IMR-90 (cell line): ENCODE measurements at regions not wholly inside any gene's neighbourhood (a gene's known extent, or its start where the extent isn't known, plus 50 kb on each side); places are given as distances from the start of the nearest gene placed in this dataset.

Experiments used
- ATAC-seq: fragments of 200-7000 bp; cut with Tn5 transposase; 2 replicates; pipeline ENCODE4 v1.9.1; 2020; ENCODE audit warnings: low read depth, mild to moderate bottlenecking, moderate library complexity
- BruUV-seq: library from RNA; stranded (reverse); fragments of 400-500 nt; replicated peaks from 2 replicates; lab custom pipeline; 2021; lab: Mats Ljungman, UMichigan
- CTCF ChIA-PET: fragments of 300-600 bp; formaldehyde crosslinking; extraction: SDS; loops from one replicate; lab custom pipeline; 2021; ENCODE audit warnings: antibody characterized with exemption; lab: Yijun Ruan, JAX
- POLR2A ChIA-PET: fragments of 300-600 bp; sonication (Branson Sonifier 250); formaldehyde crosslinking; loops from one replicate; lab custom pipeline; 2022; ENCODE audit warnings: antibody characterized with exemption; ENCODE audit not compliant: unreplicated experiment; lab: Charles Lee
- DNase-seq: peaks from one replicate; pipeline ENCODE4 v3.0.0; 2013
- H2AFZ ChIP-seq: replicated peaks from 2 replicates; pipeline ENCODE3; 2013; ENCODE audit warnings: low read length, mild to moderate bottlenecking; ENCODE audit not compliant: poor library complexity
- H2AK5ac ChIP-seq: 2 replicates; pipeline ENCODE4 v1.6.1; 2013; ENCODE audit warnings: low read depth, low read length, inconsistent platforms
- H2AK9ac ChIP-seq: replicated peaks from 2 replicates; pipeline ENCODE3; 2013; ENCODE audit warnings: mild to moderate bottlenecking, low read depth, low read length, moderate library complexity; ENCODE audit not compliant: poor library complexity
- H2BK120ac ChIP-seq: 2 replicates; pipeline ENCODE4 v1.6.1; 2013; ENCODE audit warnings: low read depth, low read length, inconsistent platforms
- H2BK15ac ChIP-seq: 3 replicates; pipeline ENCODE4 v1.6.1; 2013; ENCODE audit warnings: low read depth, low read length, inconsistent platforms
- H2BK20ac ChIP-seq: 2 replicates; pipeline ENCODE4 v1.6.1; 2013; ENCODE audit warnings: low read depth, mild to moderate bottlenecking, inconsistent platforms, low read length, moderate library complexity
- H2BK5ac ChIP-seq: 2 replicates; pipeline ENCODE4 v1.6.1; 2013; ENCODE audit warnings: mild to moderate bottlenecking, low read depth, low read length, inconsistent platforms; ENCODE audit not compliant: poor library complexity, severe bottlenecking
- H3K14ac ChIP-seq: replicated peaks from 2 replicates; pipeline ENCODE4 v1.6.1; 2013; ENCODE audit warnings: low read depth, low read length, inconsistent platforms
- H3K18ac ChIP-seq: 2 replicates; pipeline ENCODE4 v1.6.1; 2013; ENCODE audit warnings: low read depth, low read length, control low read depth
- H3K23ac ChIP-seq: 2 replicates; pipeline ENCODE4 v1.6.1; 2013; ENCODE audit warnings: low read depth, low read length, inconsistent platforms
- H3K27ac ChIP-seq: 2 replicates; pipeline ENCODE4 v1.5.1; 2013; ENCODE audit warnings: mild to moderate bottlenecking, control low read depth, low read length; ENCODE audit not compliant: insufficient read depth
- H3K27me3 ChIP-seq: 2 replicates; pipeline ENCODE4 v1.6.1; 2013; ENCODE audit warnings: low read length; ENCODE audit not compliant: control insufficient read depth, insufficient read depth
- H3K36me3 ChIP-seq: 2 replicates; pipeline ENCODE4 v1.6.1; 2013; ENCODE audit warnings: low read length, mixed read lengths; ENCODE audit not compliant: control insufficient read depth, insufficient read depth
- H3K4ac ChIP-seq: 2 replicates; pipeline ENCODE4 v1.6.1; 2013; ENCODE audit warnings: low read depth, low read length, inconsistent platforms
- H3K4me1 ChIP-seq: 2 replicates; pipeline ENCODE4 v1.6.1; 2013; ENCODE audit warnings: low read length, mixed read lengths; ENCODE audit not compliant: control insufficient read depth, insufficient read depth
- H3K4me2 ChIP-seq: 2 replicates; pipeline ENCODE4 v1.6.1; 2013; ENCODE audit warnings: low read depth, mild to moderate bottlenecking, control low read depth, low read length, moderate library complexity
- H3K4me3 ChIP-seq: 2 replicates; pipeline ENCODE4 v1.5.1; 2013; ENCODE audit warnings: low read depth, mild to moderate bottlenecking, control low read depth, low read length, moderate library complexity; ENCODE audit not compliant: insufficient read depth
- H3K56ac ChIP-seq: 2 replicates; pipeline ENCODE4 v1.6.1; 2013; ENCODE audit warnings: low read length, inconsistent platforms; ENCODE audit not compliant: insufficient read depth; ENCODE audit errors: extremely low read depth
- H3K79me1 ChIP-seq, 2 experiments: 2 replicates each; pipeline ENCODE4 v1.6.1; 2013; ENCODE audit warnings: low read length in 2 of 2, inconsistent platforms in 1 of 2, low read depth in 1 of 2
- H3K9ac ChIP-seq: 2 replicates; pipeline ENCODE4 v1.6.1; 2013; ENCODE audit warnings: low read depth, low read length, control low read depth
- H3K9me1 ChIP-seq: 2 replicates; pipeline ENCODE4 v1.6.1; 2013; ENCODE audit warnings: low read length, inconsistent platforms; ENCODE audit not compliant: insufficient read depth
- H3K9me3 ChIP-seq: 2 replicates; pipeline ENCODE4 v1.6.1; 2013; ENCODE audit warnings: low read length; ENCODE audit not compliant: control insufficient read depth, insufficient read depth
- H4K20me1 ChIP-seq: 2 replicates; pipeline ENCODE4 v1.6.1; 2013; ENCODE audit warnings: low read length, inconsistent platforms; ENCODE audit not compliant: insufficient read depth
- H4K5ac ChIP-seq: 2 replicates; pipeline ENCODE4 v1.6.1; 2013; ENCODE audit warnings: mild to moderate bottlenecking, low read depth, low read length, control low read depth
- H4K8ac ChIP-seq, 2 experiments: 2 replicates each; pipeline ENCODE4 v1.6.1; 2013; ENCODE audit warnings: low read depth in 2 of 2, low read length in 2 of 2, control low read depth in 1 of 2, inconsistent platforms in 1 of 2
- H4K91ac ChIP-seq: 2 replicates; pipeline ENCODE4 v1.6.1; 2013; ENCODE audit warnings: low read depth, low read length, inconsistent platforms; ENCODE audit not compliant: insufficient read depth
- BHLHE40 ChIP-seq: fragments of 150-350 bp; IDR thresholded peaks from 2 replicates; pipeline ENCODE4 v1.6.1; 2016; ENCODE audit warnings: mild to moderate bottlenecking, low read depth, low read length
- MAFK ChIP-seq: IDR thresholded peaks from 2 replicates; pipeline ENCODE4 v1.6.1; 2012; ENCODE audit warnings: low read depth, low read length, improper control_type of control experiment
- RCOR1 ChIP-seq: IDR thresholded peaks from 2 replicates; pipeline ENCODE4 v1.6.1; 2012; ENCODE audit warnings: mild to moderate bottlenecking, low read length, improper control_type of control experiment; ENCODE audit not compliant: insufficient replicate concordance
- WGBS, 2 experiments: methylation state at CpG; one replicate each; pipeline versions ENCODE4 v1.1.5 to v1.1.7; 2013; ENCODE audit warnings: missing lambda C conversion rate in 2 of 2; ENCODE audit not compliant: insufficient read length in 1 of 2; ENCODE audit errors: extremely low coverage in 2 of 2; 5-methylcytosine and 5-hydroxymethylcytosine counted together
- dilution Hi-C: fragments of 300-500 bp; cut with HindIII; formaldehyde crosslinking; loops from one replicate; pipeline ENCODE4 v1.14.3; 2018; ENCODE audit warnings: low sequenced_read_pairs; ENCODE audit not compliant: unreplicated experiment
- in situ Hi-C: fragments of 300-500 bp; cut with MboI; formaldehyde crosslinking; loops from 3 replicates; pipeline ENCODE4 v1.14.3; 2019; ENCODE audit warnings: low sequenced_read_pairs, inconsistent platforms, mixed read lengths
- intact Hi-C: fragments of 100-400 bp; cut with micrococcal nuclease; formaldehyde crosslinking; loops from 2 replicates; pipeline ENCODE4 v1.10.0; 2022

GRCh38 chr2:79370976-79371538 lies 141.8 kb upstream of the CTNNA2 start:
- no TSS peak for BruUV-seq
- POLR2A ChIA-PET: no interaction called here

More at GRCh38 chr2:79370976-79371538, 141.8 kb upstream of the CTNNA2 start:
- no peak overlapping the region for H2BK15ac ChIP-seq
- H4K20me1 ChIP-seq: no peaks in the 10 kb centered on the region
- H2BK20ac ChIP-seq: no peak overlapping the region
- no peak overlapping the region for H3K27ac ChIP-seq
- no CpG with 5 or more reads among the region's 8 CpGs for WGBS, 2 experiments
- no peak overlapping the region for H4K91ac ChIP-seq
- no peak overlapping the region for H3K4me2 ChIP-seq
- dilution Hi-C loops: no loop called here
- H3K9me3 ChIP-seq: peaks cover 16% of the 10 kb centered on the region
- intact Hi-C loops: no loop called here
- H3K9ac ChIP-seq: no peak overlapping the region
- ATAC-seq: no peak
- in situ Hi-C loops: no loop called here
- H3K36me3 ChIP-seq: no peaks in the 10 kb centered on the region
- no peak overlapping the region for H2AK5ac ChIP-seq
- H4K8ac ChIP-seq: no peak overlapping the region
- H3K23ac ChIP-seq: no peak overlapping the region
- no peak overlapping the region for H4K5ac ChIP-seq
- no peak overlapping the region for H2AK9ac ChIP-seq
- H3K9me1 ChIP-seq: no peaks in the 10 kb centered on the region
- H3K4me3 ChIP-seq: no peak overlapping the region
- H3K4ac ChIP-seq: no peak overlapping the region
- no peak for DNase-seq
- H3K14ac ChIP-seq: no peak overlapping the region
- no peaks in the 10 kb centered on the region for H3K79me1 ChIP-seq
- no peak overlapping the region for H3K56ac ChIP-seq
- no peak for TF ChIP-seq MAFK
- no peak for TF ChIP-seq RCOR1
- no peak for TF ChIP-seq BHLHE40
- H2AFZ ChIP-seq: no peak overlapping the region
- CTCF ChIA-PET: no interaction called here
- H3K27me3 ChIP-seq: no peaks in the 10 kb centered on the region
- no peaks in the 10 kb centered on the region for H3K4me1 ChIP-seq
- no peak overlapping the region for H2BK120ac ChIP-seq
- H3K18ac ChIP-seq: no peak overlapping the region
- H2BK5ac ChIP-seq: no peak overlapping the region
